KMS-11 (cell line): ENCODE measurements at regions not wholly inside any gene's neighbourhood (a gene's known extent, or its start where the extent isn't known, plus 50 kb on each side); places are given as distances from the start of the nearest gene placed in this dataset.

ENCODE experiments used
- H2AFZ ChIP-seq: fragments of 200-600 bp; sonication (generic); 2 replicates; pipeline ENCODE4 v1.6.1; 2016; ENCODE audit warnings: antibody characterized with exemption, mixed run types, low read depth
- H3K27ac ChIP-seq: fragments of 200-600 bp; sonication (generic); 2 replicates; pipeline ENCODE4 v1.6.1; 2016; ENCODE audit warnings: mild to moderate bottlenecking, mixed run types
- H3K27me3 ChIP-seq: fragments of 200-600 bp; sonication (generic); 2 replicates; pipeline ENCODE4 v1.6.1; 2017; ENCODE audit warnings: mild to moderate bottlenecking, low read depth, mixed run types, moderate library complexity; ENCODE audit not compliant: insufficient read depth
- H3K36me3 ChIP-seq: fragments of 200-600 bp; sonication (generic); 2 replicates; pipeline ENCODE4 v1.6.1; 2017; ENCODE audit warnings: mild to moderate bottlenecking, mixed run types; ENCODE audit not compliant: insufficient read depth
- H3K4me1 ChIP-seq: fragments of 200-600 bp; sonication (generic); 2 replicates; pipeline ENCODE4 v1.6.1; 2016; ENCODE audit warnings: mild to moderate bottlenecking, low read depth, mixed run types; ENCODE audit not compliant: poor library complexity, severe bottlenecking
- H3K4me2 ChIP-seq: fragments of 200-600 bp; sonication (generic); 2 replicates; pipeline ENCODE4 v1.7.0; 2016; ENCODE audit warnings: mild to moderate bottlenecking, mixed run types
- H3K4me3 ChIP-seq: fragments of 200-600 bp; sonication (generic); IDR thresholded peaks from 2 replicates; pipeline ENCODE4 v1.6.1; 2017; ENCODE audit warnings: low read depth, low read length, mixed read lengths; ENCODE audit not compliant: insufficient read depth
- H3K79me2 ChIP-seq: fragments of 200-600 bp; sonication (generic); 2 replicates; pipeline ENCODE4 v1.6.1; 2016; ENCODE audit warnings: low read depth, mixed run types; ENCODE audit not compliant: insufficient read depth
- H3K9ac ChIP-seq: fragments of 200-600 bp; sonication (generic); 2 replicates; pipeline ENCODE4 v1.6.1; 2016; ENCODE audit warnings: mild to moderate bottlenecking, mixed run types
- H4K20me1 ChIP-seq: fragments of 200-600 bp; sonication (generic); 2 replicates; pipeline ENCODE4 v1.6.1; 2016; ENCODE audit warnings: mild to moderate bottlenecking, mixed run types; ENCODE audit not compliant: insufficient read depth
- CTCF ChIP-seq: fragments of 200-600 bp; sonication (generic); conservative IDR thresholded peaks from 2 replicates; pipeline ENCODE4 v1.6.1; 2017; ENCODE audit warnings: low read depth, mild to moderate bottlenecking, antibody characterized with exemption, low read length, moderate library complexity, mixed read lengths

- Histone ChIP-seq H3K36me3 (no peaks in the 10 kb centered on the region), H2AFZ (no peak overlapping the region), H3K9ac (no peak overlapping the region), H3K27ac (no peak overlapping the region), H3K4me2 (no peak overlapping the region), H3K27me3 (no peaks in the 10 kb centered on the region), H3K79me2 (no peaks in the 10 kb centered on the region), H3K4me1 (no peaks in the 10 kb centered on the region), H3K4me3 (no peak overlapping the region), H4K20me1 (no peaks in the 10 kb centered on the region)
- no peak for TF ChIP-seq CTCF
Observed at GRCh38 chr2:12110481-12110880, 364.0 kb downstream of the LPIN1 start.

- no peak overlapping the region for H3K9ac ChIP-seq
- H3K79me2 ChIP-seq = no peaks in the 10 kb centered on the region
- TF ChIP-seq CTCF = no peak
- no peak overlapping the region for H3K27ac ChIP-seq
- no peaks in the 10 kb centered on the region for H3K36me3 ChIP-seq
- H3K4me2 ChIP-seq = no peak overlapping the region
- no peaks in the 10 kb centered on the region for H3K27me3 ChIP-seq
- no peaks in the 10 kb centered on the region for H4K20me1 ChIP-seq
- no peak overlapping the region for H2AFZ ChIP-seq
- no peaks in the 10 kb centered on the region for H3K4me1 ChIP-seq
- H3K4me3 ChIP-seq = no peak overlapping the region
Observed at GRCh38 chr2:12113412-12113811, 367.0 kb downstream of the LPIN1 start.

- Histone ChIP-seq H3K27ac (no peak overlapping the region), H3K4me1 (no peaks in the 10 kb centered on the region), H3K9ac (no peak overlapping the region), H3K79me2 (no peaks in the 10 kb centered on the region), H3K4me3 (no peak overlapping the region), H2AFZ (no peak overlapping the region), H3K36me3 (no peaks in the 10 kb centered on the region), H4K20me1 (no peaks in the 10 kb centered on the region), H3K27me3 (no peaks in the 10 kb centered on the region), H3K4me2 (no peak overlapping the region)
- no peak for TF ChIP-seq CTCF
Observed at GRCh38 chr2:12114816-12115215, 368.4 kb downstream of the LPIN1 start.

DNA sequence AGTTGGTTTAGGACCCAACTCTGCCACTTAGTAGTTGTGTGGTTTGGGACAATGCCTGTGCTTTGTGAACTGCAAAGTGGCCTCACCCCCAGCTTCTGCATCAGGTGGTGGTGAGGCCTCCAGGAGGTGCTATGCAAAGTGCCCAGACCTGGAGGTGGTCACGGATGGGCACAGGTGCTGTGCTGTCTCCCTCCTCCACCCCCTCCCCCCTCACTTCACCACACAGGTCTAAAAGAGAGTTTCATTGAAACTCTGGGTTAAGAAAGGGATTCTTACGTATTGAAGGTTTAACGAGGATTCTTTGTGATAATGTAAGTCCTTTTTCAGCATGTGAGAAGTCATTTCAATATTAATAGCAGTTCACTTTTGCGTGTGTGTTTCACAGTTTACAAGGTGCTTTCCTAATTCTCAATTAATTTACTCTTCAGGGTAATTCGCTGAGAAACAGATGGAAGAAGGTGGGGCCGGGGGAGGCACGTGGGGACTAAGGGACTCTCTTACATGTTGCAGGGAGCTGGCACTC is 369.9 kb downstream of the LPIN1 start:
- no peak overlapping the region for H3K27ac ChIP-seq
- TF ChIP-seq CTCF = no peak
- no peaks in the 10 kb centered on the region for H3K79me2 ChIP-seq
- no peaks in the 10 kb centered on the region for H3K27me3 ChIP-seq
- H3K4me2 ChIP-seq = no peak overlapping the region
- no peak overlapping the region for H3K9ac ChIP-seq
- no peaks in the 10 kb centered on the region for H4K20me1 ChIP-seq
- H3K4me3 ChIP-seq = no peak overlapping the region
- no peaks in the 10 kb centered on the region for H3K4me1 ChIP-seq
- H2AFZ ChIP-seq = no peak overlapping the region
- no peaks in the 10 kb centered on the region for H3K36me3 ChIP-seq
